ENCODE measurements at regions not wholly inside any gene's neighbourhood (a gene's known extent, or its start where the extent isn't known, plus 50 kb on each side); places are given as distances from the start of the nearest gene placed in this dataset.
A peak's percentile ranks its signal among the peaks of the same experiment; 100 is the strongest.

DNA sequence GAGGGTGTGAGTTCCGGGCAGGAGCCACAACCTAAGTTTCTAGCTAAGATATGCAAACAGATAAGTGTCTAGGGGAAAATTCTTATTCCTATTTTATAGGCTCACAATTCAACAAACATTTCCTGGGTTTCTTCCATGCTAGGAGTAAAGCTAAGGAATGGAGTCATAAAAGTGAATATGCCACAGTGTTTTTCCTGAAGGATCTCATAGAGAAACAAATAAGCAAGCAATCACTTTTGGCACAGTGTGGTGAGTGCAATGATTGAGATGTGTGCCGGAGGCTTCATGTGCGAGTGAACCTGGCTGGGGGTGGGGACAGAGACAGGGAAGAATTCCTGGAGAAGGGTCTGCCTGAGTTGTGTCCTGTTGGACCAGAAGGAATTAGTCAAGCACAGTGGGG is 147.4 kb downstream of the TENT5C start:
- DNase-seq (ENCODE audit: low read depth), result no peak
- H3K4me3 ChIP-seq (ENCODE audit: low read depth, low read length), result no peak overlapping the region
- TF ChIP-seq, protein P1, sequence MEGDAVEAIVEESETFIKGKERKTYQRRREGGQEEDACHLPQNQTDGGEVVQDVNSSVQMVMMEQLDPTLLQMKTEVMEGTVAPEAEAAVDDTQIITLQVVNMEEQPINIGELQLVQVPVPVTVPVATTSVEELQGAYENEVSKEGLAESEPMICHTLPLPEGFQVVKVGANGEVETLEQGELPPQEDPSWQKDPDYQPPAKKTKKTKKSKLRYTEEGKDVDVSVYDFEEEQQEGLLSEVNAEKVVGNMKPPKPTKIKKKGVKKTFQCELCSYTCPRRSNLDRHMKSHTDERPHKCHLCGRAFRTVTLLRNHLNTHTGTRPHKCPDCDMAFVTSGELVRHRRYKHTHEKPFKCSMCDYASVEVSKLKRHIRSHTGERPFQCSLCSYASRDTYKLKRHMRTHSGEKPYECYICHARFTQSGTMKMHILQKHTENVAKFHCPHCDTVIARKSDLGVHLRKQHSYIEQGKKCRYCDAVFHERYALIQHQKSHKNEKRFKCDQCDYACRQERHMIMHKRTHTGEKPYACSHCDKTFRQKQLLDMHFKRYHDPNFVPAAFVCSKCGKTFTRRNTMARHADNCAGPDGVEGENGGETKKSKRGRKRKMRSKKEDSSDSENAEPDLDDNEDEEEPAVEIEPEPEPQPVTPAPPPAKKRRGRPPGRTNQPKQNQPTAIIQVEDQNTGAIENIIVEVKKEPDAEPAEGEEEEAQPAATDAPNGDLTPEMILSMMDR (IDR thresholded peaks at IDR 0.05; ENCODE audit: insufficient read depth, low read depth, low read length), result no peak

DNA sequence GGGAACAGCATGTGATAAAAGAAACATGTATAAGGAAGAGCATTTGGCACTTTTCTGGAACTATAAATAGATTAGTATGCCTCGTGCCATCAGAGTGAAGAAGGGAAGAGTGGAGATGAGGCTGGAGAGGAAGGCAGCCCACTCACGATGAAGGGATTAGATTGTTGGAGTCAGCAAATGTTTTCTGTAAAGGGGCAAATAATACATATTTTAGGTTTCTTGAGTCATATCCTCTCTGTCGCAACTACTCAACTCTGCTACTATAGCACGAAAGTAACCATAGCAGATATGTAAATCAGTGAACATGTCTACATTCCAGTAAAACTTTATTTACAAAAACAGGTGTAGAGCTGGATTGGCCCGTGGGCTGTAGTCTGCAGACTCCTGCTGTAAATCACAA is 147.8 kb downstream of the TENT5C start:
- DNase-seq (ENCODE audit: low read depth), result peak; percentile 70
- TF ChIP-seq, protein P1 (IDR thresholded peaks at IDR 0.05; ENCODE audit: insufficient read depth, low read depth, low read length), result no peak
- no peak overlapping the region for H3K4me3 ChIP-seq (ENCODE audit: low read depth, low read length)

DNA sequence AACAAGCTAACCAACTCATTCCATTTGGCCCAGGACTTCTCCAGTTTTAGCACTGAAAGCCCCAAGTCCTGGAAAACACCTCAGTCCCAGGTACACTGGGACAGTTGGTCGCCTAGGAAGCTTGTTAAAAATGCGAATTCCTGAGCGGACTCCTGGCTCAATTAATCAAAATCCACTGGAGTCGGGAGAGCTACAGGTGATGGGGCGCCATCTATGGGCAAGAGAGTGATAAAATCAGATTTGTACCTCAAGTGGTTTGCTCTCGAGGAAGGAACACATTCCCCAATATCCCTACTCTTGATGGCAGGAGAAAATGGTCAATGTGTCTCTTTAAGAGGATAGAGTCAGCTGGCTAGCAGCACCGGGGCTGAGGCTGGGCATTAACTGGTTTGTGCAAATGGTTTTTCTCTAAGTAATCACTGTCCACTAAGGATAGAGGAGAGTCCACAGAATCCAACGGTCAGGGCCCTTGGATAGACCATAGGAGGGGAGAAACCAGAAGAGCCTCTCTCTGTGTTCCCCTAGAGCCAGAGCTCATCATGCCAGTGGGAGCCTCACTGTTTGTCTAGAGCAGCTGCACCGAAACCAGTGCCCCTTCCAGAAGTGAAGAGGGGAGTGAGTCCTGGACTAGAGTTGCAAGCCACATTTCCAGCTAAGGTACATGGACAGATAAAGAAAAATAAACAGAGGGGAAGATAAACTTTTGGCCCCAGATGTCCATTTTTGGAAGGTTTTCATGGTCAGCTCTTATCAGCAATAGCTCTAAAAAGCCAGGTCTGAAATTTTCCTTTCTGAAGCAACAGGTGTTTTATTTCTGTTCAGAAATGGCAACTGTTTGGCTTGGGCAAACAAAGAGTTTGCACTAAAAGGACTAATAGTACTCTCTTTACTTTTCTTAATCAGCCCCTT is 148.5 kb downstream of the TENT5C start:
- peak; percentile 68 for DNase-seq (ENCODE audit: low read depth)
- no peak overlapping the region for H3K4me3 ChIP-seq (ENCODE audit: low read depth, low read length)
- TF ChIP-seq, protein P1 (IDR thresholded peaks at IDR 0.05; ENCODE audit: insufficient read depth, low read depth, low read length), result peak; percentile 73

DNA sequence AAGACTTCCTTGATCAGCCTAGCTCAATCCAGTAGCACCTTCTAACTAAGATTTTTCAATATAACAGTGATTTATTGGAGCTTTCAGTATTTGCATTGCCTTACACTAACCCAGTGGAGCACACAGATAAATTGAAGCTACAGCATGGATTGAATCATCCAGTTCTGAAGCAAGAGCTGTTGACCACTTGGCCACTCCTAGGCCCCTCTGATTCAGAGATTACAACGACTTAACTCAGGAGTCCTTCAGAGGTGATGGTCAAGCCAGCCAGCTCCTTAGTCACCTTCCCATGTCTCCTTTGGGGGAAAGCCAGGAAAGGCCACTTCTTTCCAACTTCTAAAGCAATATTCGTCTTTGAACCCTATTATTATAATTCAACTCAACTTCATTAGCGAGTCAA is 151.8 kb downstream of the TENT5C start:
- TF ChIP-seq, protein P1 (IDR thresholded peaks at IDR 0.05; ENCODE audit: insufficient read depth, low read depth, low read length), result no peak
- DNase-seq (ENCODE audit: low read depth), result no peak
- no peak overlapping the region for H3K4me3 ChIP-seq (ENCODE audit: low read depth, low read length)

DNA sequence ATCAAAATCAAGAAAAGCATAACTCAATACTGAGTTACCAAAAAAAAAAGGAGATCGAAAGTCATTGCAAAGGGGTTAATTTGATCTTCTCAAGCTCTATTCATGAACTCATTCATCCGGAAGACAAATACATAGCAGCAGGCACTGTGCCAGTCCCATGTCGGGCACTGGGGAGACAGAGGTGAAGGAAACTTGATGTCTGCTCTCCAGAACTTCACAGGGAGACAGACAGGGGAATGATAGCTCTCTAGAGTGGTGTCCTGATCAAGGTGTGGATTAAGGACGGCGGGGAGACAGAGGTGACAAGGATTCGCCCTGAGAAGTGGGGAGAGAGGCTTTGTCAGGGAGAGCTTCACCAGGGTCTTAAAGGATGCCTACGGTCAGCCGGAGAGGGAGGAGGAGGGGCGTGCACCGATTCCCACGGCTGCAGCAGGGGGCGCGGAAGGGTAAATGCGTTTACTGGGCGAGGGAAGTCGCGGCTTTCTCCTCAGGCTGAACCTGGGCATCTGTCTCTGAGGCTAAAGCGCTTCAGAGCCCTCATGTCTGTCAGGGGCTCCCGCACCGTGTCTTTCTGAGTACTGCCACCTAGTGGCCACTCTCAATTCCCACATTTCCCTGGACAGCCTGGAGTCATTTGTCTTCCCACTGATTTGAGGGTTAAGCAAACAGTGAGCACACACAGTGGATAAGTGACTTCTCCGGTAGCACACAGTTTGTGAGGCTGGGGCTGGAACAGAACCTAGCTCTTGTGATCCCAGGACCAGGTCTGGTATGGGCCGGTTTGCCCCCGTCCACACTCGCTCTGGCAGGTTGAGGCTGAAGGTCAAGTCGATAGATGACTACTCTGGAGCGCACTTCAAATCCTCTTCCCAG is 152.8 kb downstream of the TENT5C start:
- TF ChIP-seq, protein P1 (IDR thresholded peaks at IDR 0.05; ENCODE audit: insufficient read depth, low read depth, low read length), result peak; percentile 87
- DNase-seq (ENCODE audit: low read depth), result peak; percentile 82
- H3K4me3 ChIP-seq (ENCODE audit: low read depth, low read length), result peak overlapping the region; percentile 59

DNA sequence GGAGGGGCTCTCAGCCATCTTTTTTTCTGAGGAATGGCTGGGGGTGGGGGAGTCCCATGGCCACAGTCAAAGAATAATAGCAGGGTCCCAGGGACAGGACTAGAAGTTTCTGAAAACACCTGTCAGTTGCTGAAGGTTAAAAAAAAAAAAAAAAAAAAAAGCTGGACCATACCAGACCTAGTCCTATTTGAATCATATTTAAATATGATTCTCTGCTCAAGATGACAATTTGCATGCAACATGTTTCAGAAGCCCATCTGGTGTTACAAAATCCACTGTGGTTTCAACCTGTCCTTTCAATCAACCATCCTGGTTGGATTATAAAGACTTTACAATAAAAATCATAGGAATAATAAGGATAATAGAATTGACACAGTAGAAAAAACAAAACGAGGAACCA is 153.7 kb downstream of the TENT5C start:
- no peak overlapping the region for H3K4me3 ChIP-seq (ENCODE audit: low read depth, low read length)
- TF ChIP-seq, protein P1 (IDR thresholded peaks at IDR 0.05; ENCODE audit: insufficient read depth, low read depth, low read length), result no peak

More for the DNA sequence above, 153.7 kb downstream of the TENT5C start:
- no peak for DNase-seq (ENCODE audit: low read depth)
